Prostate gland (tissue), 2 donors: ENCODE measurements at regions not wholly inside any gene's neighbourhood (a gene's known extent, or its start where the extent isn't known, plus 50 kb on each side); places are given as distances from the start of the nearest gene placed in this dataset.

Experiments
- POLR2A ChIP-seq: fragments of 450-650 bp; IDR thresholded peaks from one replicate; pipeline ENCODE4 v1.6.1; 2016; ENCODE audit warnings: antibody characterized with exemption, mild to moderate bottlenecking
- POLR2AphosphoS5 ChIP-seq: sonication (generic); formaldehyde crosslinking; IDR thresholded peaks from one replicate; pipeline ENCODE4 v1.6.1; 2017; ENCODE audit warnings: antibody characterized with exemption
- TF ChIP-seq, protein P1 (sequence below), 4 experiments: fragments of 200-600 bp in 2 of 4; fragments of 450-650 bp in 2 of 4; sonication (generic) in 2 of 4; IDR thresholded peaks; 1 replicate in 3 of 4; 2 replicates in 1 of 4; pipeline ENCODE4 v1.5.1; 2016 to 2019; ENCODE audit warnings: antibody characterized with exemption in 4 of 4, mild to moderate bottlenecking in 2 of 4, moderate library complexity in 2 of 4

DNA sequence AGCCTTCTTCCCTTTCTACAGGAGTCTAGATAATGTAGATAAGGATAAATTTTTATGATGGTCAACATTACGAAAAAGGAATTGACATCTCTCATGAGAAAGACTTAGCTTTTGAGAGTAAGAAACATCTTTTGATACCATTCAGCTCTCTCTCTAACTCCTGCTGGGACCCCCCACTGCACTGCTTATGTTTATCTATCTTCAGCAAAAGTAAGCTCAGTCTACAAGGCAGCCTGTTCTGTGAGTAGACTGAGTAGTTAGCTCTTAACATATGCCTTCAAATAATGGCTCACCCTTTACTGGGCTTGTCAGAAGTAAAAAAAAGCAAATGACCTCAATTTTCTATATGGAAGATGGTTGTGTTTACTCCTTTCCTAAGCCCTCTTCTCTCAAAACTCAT lies 372.2 kb upstream of the CDH11 start:
- TF ChIP-seq, protein P1, sequence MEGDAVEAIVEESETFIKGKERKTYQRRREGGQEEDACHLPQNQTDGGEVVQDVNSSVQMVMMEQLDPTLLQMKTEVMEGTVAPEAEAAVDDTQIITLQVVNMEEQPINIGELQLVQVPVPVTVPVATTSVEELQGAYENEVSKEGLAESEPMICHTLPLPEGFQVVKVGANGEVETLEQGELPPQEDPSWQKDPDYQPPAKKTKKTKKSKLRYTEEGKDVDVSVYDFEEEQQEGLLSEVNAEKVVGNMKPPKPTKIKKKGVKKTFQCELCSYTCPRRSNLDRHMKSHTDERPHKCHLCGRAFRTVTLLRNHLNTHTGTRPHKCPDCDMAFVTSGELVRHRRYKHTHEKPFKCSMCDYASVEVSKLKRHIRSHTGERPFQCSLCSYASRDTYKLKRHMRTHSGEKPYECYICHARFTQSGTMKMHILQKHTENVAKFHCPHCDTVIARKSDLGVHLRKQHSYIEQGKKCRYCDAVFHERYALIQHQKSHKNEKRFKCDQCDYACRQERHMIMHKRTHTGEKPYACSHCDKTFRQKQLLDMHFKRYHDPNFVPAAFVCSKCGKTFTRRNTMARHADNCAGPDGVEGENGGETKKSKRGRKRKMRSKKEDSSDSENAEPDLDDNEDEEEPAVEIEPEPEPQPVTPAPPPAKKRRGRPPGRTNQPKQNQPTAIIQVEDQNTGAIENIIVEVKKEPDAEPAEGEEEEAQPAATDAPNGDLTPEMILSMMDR (IDR thresholded peaks at IDR 0.05): no peak
- no peak for TF ChIP-seq POLR2A
- no peak for TF ChIP-seq POLR2AphosphoS5
